Ascending aorta (tissue), 2 donors: ENCODE measurements at regions not wholly inside any gene's neighbourhood (a gene's known extent, or its start where the extent isn't known, plus 50 kb on each side); places are given as distances from the start of the nearest gene placed in this dataset.
"Not testable (repeated sequence)": the region's sequence is repeated elsewhere in the genome, so short reads cannot be mapped to it uniquely, and the experiment has no call there.

Experiments used
- DNase-seq, 2 donors: peaks; one replicate each; pipeline ENCODE4 v3.0.0-alpha.2; 2019; ENCODE audit warnings: low spot score in 2 of 2
- H3K27ac ChIP-seq, 2 donors: fragments of 200-600 bp; sonication (generic); one replicate each; pipeline ENCODE4 v1.5.1; 2016 to 2017; ENCODE audit warnings: mild to moderate bottlenecking in 1 of 2
- H3K27me3 ChIP-seq: fragments of 200-600 bp; sonication (generic); one replicate; pipeline ENCODE4 v1.5.1; 2017
- H3K36me3 ChIP-seq, 2 donors: fragments of 200-600 bp; sonication (generic); one replicate each; pipeline ENCODE4 v1.5.1; 2016
- H3K4me1 ChIP-seq, 2 donors: fragments of 200-600 bp; sonication (generic); one replicate each; pipeline ENCODE4 v1.5.1; 2016 to 2017; ENCODE audit warnings: mild to moderate bottlenecking in 1 of 2
- H3K4me3 ChIP-seq, 2 donors: fragments of 200-600 bp; sonication (generic); one replicate each; pipeline ENCODE4 v1.5.1; 2016 to 2017; ENCODE audit warnings: mild to moderate bottlenecking in 1 of 2
- H3K9me3 ChIP-seq, 2 donors: fragments of 200-600 bp; sonication (generic); one replicate each; pipeline ENCODE4 v1.5.1; 2016
- intact Hi-C: fragments of 100-400 bp; cut with DNase I; formaldehyde crosslinking; loops from one replicate; pipeline ENCODE4 v1.15.1; 2023
- TF ChIP-seq, protein P1 (sequence below), 3 experiments: fragments of 200-600 bp in 2 of 3; fragments of 450-650 bp in 1 of 3; sonication (generic) in 2 of 3; IDR thresholded peaks; one replicate each; pipeline ENCODE4 v1.5.1; 2016 to 2019; ENCODE audit warnings: antibody characterized with exemption in 3 of 3, mild to moderate bottlenecking in 1 of 3, moderate library complexity in 1 of 3

DNA sequence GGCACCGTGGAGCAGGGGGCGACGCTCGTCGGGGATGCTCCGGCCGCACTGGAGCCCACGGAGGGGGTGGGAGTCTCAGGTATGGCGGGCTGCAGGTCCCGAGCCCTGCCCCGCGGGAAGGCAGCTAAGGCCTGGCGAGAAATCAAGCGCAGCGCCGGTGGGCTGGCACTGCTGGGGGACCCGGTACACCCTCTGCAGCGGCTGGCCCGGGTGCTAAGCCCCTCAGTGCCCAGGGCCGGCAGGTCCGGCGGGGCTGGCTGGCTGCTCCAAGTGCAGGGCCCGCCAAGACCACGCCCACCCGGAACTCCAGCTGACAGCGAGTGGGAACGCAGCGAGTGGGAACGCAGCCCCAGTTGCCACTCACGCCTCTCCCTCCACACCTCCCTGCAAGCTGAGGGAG lies 676.4 kb downstream of the SI start:
- no peak for DNase-seq
- Histone ChIP-seq H3K9me3 (no peaks in the 10 kb centered on the region), H3K4me3 (no peak overlapping the region), H3K4me1 (no peaks in the 10 kb centered on the region), H3K27me3 (no peaks in the 10 kb centered on the region), H3K36me3 (no peaks in the 10 kb centered on the region), H3K27ac (no peak overlapping the region)
- TF ChIP-seq, protein P1, sequence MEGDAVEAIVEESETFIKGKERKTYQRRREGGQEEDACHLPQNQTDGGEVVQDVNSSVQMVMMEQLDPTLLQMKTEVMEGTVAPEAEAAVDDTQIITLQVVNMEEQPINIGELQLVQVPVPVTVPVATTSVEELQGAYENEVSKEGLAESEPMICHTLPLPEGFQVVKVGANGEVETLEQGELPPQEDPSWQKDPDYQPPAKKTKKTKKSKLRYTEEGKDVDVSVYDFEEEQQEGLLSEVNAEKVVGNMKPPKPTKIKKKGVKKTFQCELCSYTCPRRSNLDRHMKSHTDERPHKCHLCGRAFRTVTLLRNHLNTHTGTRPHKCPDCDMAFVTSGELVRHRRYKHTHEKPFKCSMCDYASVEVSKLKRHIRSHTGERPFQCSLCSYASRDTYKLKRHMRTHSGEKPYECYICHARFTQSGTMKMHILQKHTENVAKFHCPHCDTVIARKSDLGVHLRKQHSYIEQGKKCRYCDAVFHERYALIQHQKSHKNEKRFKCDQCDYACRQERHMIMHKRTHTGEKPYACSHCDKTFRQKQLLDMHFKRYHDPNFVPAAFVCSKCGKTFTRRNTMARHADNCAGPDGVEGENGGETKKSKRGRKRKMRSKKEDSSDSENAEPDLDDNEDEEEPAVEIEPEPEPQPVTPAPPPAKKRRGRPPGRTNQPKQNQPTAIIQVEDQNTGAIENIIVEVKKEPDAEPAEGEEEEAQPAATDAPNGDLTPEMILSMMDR (IDR thresholded peaks at IDR 0.05), result no peak
- intact Hi-C loops, result no loop called here

- H3K4me1 ChIP-seq, H3K9me3 ChIP-seq, H3K4me3 ChIP-seq, H3K36me3 ChIP-seq, intact Hi-C loops, DNase-seq, H3K27me3 ChIP-seq, H3K27ac ChIP-seq: not testable (repeated sequence)
These were observed 676.9 kb downstream of the SI start for GRCh38 chr3:164401440-164401839.

- H3K27me3 ChIP-seq, result no peaks in the 10 kb centered on the region
- intact Hi-C loops, result no loop called here
- H3K4me1 ChIP-seq, result no peaks in the 10 kb centered on the region
- H3K9me3 ChIP-seq, result no peaks in the 10 kb centered on the region
- no peak for DNase-seq
- TF ChIP-seq, protein P1 (IDR thresholded peaks at IDR 0.05), result no peak
- H3K36me3 ChIP-seq, result no peaks in the 10 kb centered on the region
- H3K27ac ChIP-seq, result no peak overlapping the region
- H3K4me3 ChIP-seq, result no peak overlapping the region
These were observed 680.8 kb downstream of the SI start for GRCh38 chr3:164397462-164397861.

- Histone ChIP-seq H3K27ac (no peak overlapping the region), H3K4me1 (no peaks in the 10 kb centered on the region), H3K36me3 (no peaks in the 10 kb centered on the region), H3K27me3 (no peaks in the 10 kb centered on the region), H3K4me3 (no peak overlapping the region), H3K9me3 (no peaks in the 10 kb centered on the region)
- no peak for DNase-seq
- intact Hi-C loops, result no loop called here
- TF ChIP-seq, protein P1 (IDR thresholded peaks at IDR 0.05), result no peak
These were observed 685.1 kb downstream of the SI start for GRCh38 chr3:164393171-164393570.

- Histone ChIP-seq H3K9me3 (no peaks in the 10 kb centered on the region), H3K27ac (no peak overlapping the region), H3K4me3 (no peak overlapping the region), H3K36me3 (no peaks in the 10 kb centered on the region), H3K27me3 (no peaks in the 10 kb centered on the region), H3K4me1 (no peaks in the 10 kb centered on the region)
- TF ChIP-seq, protein P1 (IDR thresholded peaks at IDR 0.05), result no peak
- no peak for DNase-seq
- intact Hi-C loops, result no loop called here
These were observed 688.2 kb downstream of the SI start for GRCh38 chr3:164390046-164390445.

DNA sequence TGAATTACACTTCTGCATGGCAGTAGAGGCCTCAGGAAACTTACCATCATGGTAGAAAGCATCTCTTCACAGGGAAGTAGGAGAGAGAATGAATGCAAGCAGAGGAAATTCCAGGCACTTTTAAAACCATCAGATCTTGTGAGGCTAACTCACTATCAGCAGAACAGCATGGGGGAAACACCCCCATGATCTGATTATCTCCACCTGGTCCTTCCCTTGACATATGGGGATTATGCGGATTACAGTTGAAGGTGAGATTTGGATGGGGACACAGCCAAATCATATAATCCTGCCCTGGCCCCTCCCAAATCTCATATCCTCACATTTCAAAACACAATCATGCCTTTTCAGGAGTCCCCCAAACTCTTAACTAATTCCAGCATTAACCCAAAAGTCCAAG lies 691.1 kb downstream of the SI start:
- intact Hi-C loops, result no loop called here
- H3K36me3 ChIP-seq, result no peaks in the 10 kb centered on the region
- DNase-seq, result no peak

More for the DNA sequence above, 691.1 kb downstream of the SI start:
- TF ChIP-seq, protein P1 (IDR thresholded peaks at IDR 0.05), result no peak
- Histone ChIP-seq H3K9me3 (no peaks in the 10 kb centered on the region), H3K27ac (no peak overlapping the region), H3K27me3 (no peaks in the 10 kb centered on the region), H3K4me1 (no peaks in the 10 kb centered on the region), H3K4me3 (no peak overlapping the region)
